ENCODE measurements at regions not wholly inside any gene's neighbourhood (a gene's known extent, or its start where the extent isn't known, plus 50 kb on each side); places are given as distances from the start of the nearest gene placed in this dataset.
"Not testable (repeated sequence)": the region's sequence is repeated elsewhere in the genome, so short reads cannot be mapped to it uniquely, and the experiment has no call there.

DNA sequence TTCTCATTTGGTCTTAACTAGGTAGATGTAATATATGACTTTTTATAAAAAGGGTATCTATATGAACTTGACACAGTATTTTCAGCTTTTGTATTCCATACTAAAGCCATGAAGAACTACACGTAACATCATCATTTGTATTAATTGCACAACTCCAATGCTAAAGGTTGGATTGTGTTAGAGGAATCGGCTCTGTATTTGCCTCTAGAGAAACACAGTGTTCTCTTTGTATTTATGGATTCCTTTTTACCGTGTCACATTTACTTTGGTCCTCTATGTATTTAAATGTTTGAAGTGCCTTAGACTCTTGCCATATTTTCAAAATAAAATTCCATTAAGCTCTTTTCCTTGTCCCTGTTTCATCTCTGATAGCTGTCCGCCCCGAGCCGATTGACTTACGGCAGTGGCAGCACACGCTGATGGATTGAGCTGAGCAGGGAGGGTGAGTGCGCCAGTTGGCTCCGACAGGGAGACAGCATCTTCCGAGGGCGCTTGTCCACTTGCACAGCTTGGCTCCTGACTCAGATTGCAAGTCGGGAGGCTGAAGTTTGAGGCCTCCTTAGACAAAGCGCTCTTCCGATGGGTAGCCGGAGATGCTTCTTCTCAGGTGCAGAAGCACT is 95.6 kb upstream of the DMRT1 start:
- no peak for DNase-seq (ENCODE audit: low spot score)

GRCh38 chr9:746661-747434 is 94.6 kb upstream of the DMRT1 start:
- no peak for DNase-seq (ENCODE audit: low spot score)

GRCh38 chr9:747567-747966 is 93.9 kb upstream of the DMRT1 start:
- no peak for DNase-seq (ENCODE audit: low spot score)

DNA sequence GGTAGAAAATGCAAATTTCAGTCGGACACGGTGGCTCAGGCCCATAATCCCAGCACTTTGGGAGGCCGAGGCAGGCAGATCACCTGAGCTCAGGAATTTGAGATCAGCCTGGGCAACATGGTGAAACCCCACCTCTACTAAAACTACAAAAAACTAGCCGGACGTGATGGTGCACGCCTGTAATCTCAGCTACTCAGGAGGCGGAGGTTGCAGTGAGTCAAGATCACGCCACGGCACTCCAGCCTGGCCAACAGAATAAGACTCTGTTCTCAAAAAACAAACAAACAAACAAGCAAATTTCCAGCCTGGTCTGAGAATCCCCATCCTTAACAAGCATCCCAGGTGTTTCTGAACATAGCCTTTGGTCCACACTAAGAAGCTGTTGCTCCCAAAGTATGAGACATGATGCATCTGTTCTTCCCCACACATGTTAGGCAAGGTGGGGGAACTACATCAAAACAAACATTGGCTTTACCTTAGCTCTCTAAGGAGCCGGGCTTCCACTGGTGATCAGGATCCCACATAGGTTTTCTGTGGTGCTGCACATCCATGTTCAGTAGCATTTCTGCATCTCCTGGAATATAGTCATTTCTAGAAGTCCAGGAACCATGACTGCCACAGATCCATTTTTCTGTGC is 92.5 kb upstream of the DMRT1 start:
- DNase-seq (ENCODE audit: low spot score) = no peak

- DNase-seq (ENCODE audit: low spot score) = peak; percentile 31
These were observed 91.8 kb upstream of the DMRT1 start for GRCh38 chr9:749716-750115.

- DNase-seq (ENCODE audit: low spot score) = no peak
These were observed 91.1 kb upstream of the DMRT1 start for GRCh38 chr9:750249-750967.

DNA sequence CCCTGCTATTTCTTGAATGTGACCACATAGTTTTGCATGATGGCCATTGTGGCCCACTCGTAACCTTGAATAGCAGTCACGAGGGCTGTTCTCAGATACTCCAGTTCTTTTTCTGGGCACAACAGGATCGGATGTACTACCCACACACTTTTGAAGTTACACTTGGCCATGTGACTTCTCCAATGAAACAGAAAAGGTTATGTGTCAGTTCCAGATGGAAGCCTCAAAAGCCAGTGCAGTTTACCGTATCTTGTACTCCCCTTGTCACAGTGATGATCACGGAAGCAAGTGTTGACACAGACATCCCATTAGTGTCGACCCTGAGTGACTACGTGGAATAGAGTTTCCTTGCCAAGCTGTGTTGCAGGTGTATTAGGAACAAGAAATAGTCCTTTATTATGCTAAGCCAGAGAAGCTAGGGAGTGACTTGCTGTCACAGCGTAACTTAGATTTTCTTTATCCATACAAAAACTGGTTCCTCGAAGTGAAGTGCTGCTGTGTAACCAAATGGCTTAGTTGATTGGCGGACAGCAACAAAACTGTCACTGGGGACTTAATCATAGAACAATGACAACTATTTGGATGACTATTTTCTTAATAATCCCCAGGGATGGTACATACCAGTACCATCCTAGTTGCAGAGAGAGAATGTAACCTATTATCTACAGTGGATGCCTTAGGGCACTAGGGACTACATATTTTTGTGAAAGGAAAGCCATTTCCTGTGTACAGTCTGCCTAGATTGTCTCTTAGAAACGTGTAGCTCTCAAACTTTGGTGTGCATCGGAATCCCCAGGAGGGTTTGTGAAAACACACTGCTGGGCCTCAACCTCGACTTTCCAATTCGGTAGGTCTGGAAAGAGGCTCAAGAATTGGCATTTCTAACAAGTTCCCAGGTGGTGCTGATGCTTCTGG is 90.1 kb upstream of the DMRT1 start:
- DNase-seq (ENCODE audit: low spot score) = no peak

GRCh38 chr9:752201-752600 is 89.3 kb upstream of the DMRT1 start:
- no peak for DNase-seq (ENCODE audit: low spot score)

GRCh38 chr9:752681-753200 is 88.8 kb upstream of the DMRT1 start:
- no peak for DNase-seq (ENCODE audit: low spot score)

- DNase-seq (ENCODE audit: low spot score) = not testable (repeated sequence)
These were observed 87.8 kb upstream of the DMRT1 start for GRCh38 chr9:753734-754133.

DNA sequence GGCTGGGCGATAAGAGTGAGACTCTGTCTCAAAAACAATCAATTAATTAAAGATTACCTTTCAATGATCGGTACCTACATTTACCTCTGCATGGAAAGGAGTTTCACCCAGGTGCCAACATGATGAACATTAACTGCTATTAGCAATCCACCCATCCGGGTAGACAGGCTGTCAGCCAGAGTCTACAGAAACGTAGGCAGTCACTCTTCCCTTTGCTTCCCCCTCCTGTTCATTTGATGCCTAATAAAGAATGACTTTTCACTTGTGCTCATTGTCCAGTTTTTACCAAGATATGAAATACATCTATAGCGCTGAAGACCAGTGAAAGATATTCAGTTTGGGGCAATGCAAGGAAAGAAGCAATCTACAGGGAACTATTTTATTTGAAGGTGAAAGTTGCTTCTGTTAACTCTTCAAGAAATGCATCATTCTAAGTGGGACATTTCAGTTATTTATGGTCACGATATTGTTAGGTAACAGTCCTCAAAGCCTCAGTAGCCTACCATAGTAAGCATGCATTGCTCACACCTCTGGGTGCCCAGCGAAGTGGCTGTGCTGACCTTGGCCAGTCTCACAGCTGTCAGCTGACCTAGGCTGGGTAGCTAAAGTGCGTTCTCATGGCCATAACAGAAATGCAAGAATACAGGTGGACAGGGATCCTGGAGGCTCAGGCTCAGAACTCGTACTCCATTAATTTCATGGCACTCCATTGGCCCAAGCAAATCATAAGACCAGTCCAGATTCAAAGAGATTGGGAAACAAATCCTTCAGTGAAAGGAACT is 87.2 kb upstream of the DMRT1 start:
- DNase-seq (ENCODE audit: low spot score) = no peak

DNA sequence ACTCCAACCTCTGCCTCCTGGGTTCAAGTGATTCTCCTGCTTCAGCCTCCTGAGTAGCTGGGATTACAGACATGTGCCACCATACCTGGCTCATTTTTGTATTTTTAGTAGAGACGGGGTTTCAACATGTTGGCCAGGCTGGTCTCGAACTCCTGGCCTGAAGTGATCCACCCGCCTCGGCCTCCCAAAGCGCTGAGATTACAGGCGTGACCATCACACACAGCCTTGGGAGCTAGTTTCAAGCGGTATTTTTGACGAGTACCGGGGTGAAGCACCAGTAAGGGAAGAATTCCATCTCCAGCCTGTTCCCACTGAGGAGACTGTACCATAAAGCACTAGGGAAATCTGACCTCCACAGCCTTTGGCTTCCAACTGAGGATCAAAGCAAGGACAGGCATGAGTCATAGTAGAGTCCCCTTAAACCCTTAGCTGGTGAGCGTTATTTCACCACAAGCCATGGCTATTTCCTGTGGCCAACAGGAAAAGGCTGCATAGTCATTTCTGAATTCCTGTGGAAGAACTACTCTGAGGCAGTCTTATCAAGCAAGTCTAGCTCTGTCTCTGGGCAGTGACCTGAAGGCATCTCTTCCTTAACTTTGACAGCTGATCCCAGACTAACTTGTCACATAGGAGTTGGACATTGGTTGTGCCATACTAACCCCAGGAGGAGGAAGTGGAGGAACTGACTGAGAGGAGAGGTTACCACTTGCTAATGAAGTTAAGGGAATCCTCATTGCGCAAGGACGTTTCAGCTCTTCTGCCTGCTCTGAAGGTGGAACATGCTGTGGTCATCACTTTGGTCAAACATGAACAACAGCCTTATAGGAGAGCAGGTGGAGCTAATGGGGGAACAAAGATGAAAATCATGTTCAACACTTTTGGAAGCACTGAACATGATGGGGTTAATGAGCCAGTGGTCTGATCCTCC is 85.8 kb upstream of the DMRT1 start:
- no peak for DNase-seq (ENCODE audit: low spot score)

- no peak for DNase-seq (ENCODE audit: low spot score)
These were observed 84.1 kb upstream of the DMRT1 start for GRCh38 chr9:757246-757881.

- DNase-seq (ENCODE audit: low spot score) = no peak
These were observed 83.4 kb upstream of the DMRT1 start for GRCh38 chr9:758146-758545.

GRCh38 chr9:759541-759940 is 82.0 kb upstream of the DMRT1 start:
- no peak for DNase-seq (ENCODE audit: low spot score)

DNA sequence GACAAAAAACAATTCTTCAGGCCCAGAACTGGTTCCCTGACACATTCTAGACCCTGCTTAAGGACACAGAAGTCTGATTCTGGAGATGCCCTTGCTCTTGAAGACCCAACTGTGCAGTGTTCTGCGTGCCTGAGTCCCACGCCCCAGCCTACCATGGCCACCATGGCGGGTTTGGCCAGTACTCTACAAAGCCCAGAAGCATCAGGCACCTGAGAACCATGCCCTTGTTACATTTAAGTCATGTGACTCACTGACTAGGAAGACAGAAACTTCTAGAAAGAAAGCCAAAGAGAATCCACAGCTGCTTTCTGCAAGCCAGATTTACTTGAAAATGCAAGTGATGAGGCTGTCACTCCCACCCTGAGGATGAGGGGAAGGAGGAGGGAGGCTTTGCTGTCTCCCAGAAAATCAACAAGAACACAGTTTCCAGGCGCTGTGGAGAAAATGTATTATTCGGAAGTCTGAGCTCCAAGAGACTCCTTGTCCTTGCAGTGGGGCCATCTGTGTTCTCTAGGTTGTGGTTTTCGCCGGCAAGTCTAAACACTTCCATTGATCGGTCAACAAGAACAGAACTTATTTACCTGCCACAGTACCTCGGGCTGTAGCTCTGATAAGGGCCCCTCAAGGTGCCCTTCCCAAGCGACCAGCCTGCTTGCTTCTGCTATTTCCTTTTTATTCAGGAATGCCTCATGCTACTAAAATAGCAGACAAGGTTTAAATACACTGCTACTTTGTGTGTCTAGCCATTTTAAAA is 81.3 kb upstream of the DMRT1 start:
- DNase-seq (ENCODE audit: low spot score) = no peak

- DNase-seq (ENCODE audit: low spot score) = no peak
These were observed 80.2 kb upstream of the DMRT1 start for GRCh38 chr9:761176-761792.
